NT2/D1 (cell line): ENCODE measurements at regions not wholly inside any gene's neighbourhood (a gene's known extent, or its start where the extent isn't known, plus 50 kb on each side); places are given as distances from the start of the nearest gene placed in this dataset.
"Not testable (repeated sequence)": the region's sequence is repeated elsewhere in the genome, so short reads cannot be mapped to it uniquely, and the experiment has no call there.

Source experiments
- DNase-seq: peaks from one replicate; pipeline ENCODE4 v3.0.0-alpha.2; 2011; ENCODE audit warnings: low read depth, low spot score
- H3K27me3 ChIP-seq: 2 replicates; pipeline ENCODE4 v1.6.0; 2011; ENCODE audit warnings: mild to moderate bottlenecking; ENCODE audit not compliant: insufficient read length, insufficient read depth
- H3K36me3 ChIP-seq: 2 replicates; pipeline ENCODE4 v1.6.1; 2011; ENCODE audit warnings: mild to moderate bottlenecking, low read length, mixed read lengths; ENCODE audit not compliant: insufficient read depth, insufficient read length
- H3K4me1 ChIP-seq: 2 replicates; pipeline ENCODE4 v1.5.1; 2011; ENCODE audit not compliant: insufficient read depth, insufficient read length
- H3K4me3 ChIP-seq: 2 replicates; pipeline ENCODE4 v1.5.1; 2011; ENCODE audit warnings: low read depth; ENCODE audit not compliant: insufficient read length
- H3K9ac ChIP-seq: 2 replicates; pipeline ENCODE4 v1.6.0; 2011; ENCODE audit warnings: low read depth; ENCODE audit not compliant: insufficient read length
- H3K9me3 ChIP-seq: 2 replicates; pipeline ENCODE4 v1.5.1; 2011; ENCODE audit warnings: mild to moderate bottlenecking, low read length; ENCODE audit not compliant: insufficient read depth
- SUZ12 ChIP-seq: IDR thresholded peaks from 2 replicates; pipeline ENCODE4 v1.6.1; 2011; ENCODE audit not compliant: insufficient read length, insufficient read depth; ENCODE audit errors: extremely low read depth
- YY1 ChIP-seq: IDR thresholded peaks from 2 replicates; pipeline ENCODE4 v1.6.1; 2011; ENCODE audit not compliant: insufficient read length, insufficient read depth
- ZNF274 ChIP-seq: IDR thresholded peaks from 2 replicates; pipeline ENCODE4 v1.6.1; 2011; ENCODE audit warnings: mild to moderate bottlenecking, low read depth, low read length

- H3K27me3 ChIP-seq = no peaks in the 10 kb centered on the region
- DNase-seq = no peak
- TF ChIP-seq SUZ12 (no peak), YY1 (no peak), ZNF274 (no peak)
- H3K9me3 ChIP-seq = no peaks in the 10 kb centered on the region
- H3K9ac ChIP-seq = no peak overlapping the region
- no peaks in the 10 kb centered on the region for H3K4me1 ChIP-seq
- no peaks in the 10 kb centered on the region for H3K36me3 ChIP-seq
- no peak overlapping the region for H3K4me3 ChIP-seq
These were observed 849.8 kb downstream of the CDH11 start for GRCh38 chr16:64272028-64272427.

GRCh38 chr16:64269756-64270155, 852.1 kb downstream of the CDH11 start:
- no peaks in the 10 kb centered on the region for H3K9me3 ChIP-seq
- TF ChIP-seq YY1 (no peak), SUZ12 (no peak)
- no peak for DNase-seq

GRCh38 chr16:64265756-64266155, 856.1 kb downstream of the CDH11 start:
- no peak for TF ChIP-seq ZNF274
- TF ChIP-seq SUZ12 = no peak
- TF ChIP-seq YY1 = no peak
- Histone ChIP-seq H3K36me3 (no peaks in the 10 kb centered on the region), H3K9ac (no peak overlapping the region), H3K4me1 (no peaks in the 10 kb centered on the region), H3K9me3 (no peaks in the 10 kb centered on the region), H3K27me3 (no peaks in the 10 kb centered on the region), H3K4me3 (no peak overlapping the region)
- DNase-seq = no peak

More at GRCh38 chr16:64269756-64270155, 852.1 kb downstream of the CDH11 start:
- Histone ChIP-seq H3K4me3 (no peak overlapping the region), H3K9ac (no peak overlapping the region), H3K36me3 (no peaks in the 10 kb centered on the region), H3K4me1 (no peaks in the 10 kb centered on the region), H3K27me3 (no peaks in the 10 kb centered on the region)

GRCh38 chr16:64260631-64261401, 861.0 kb downstream of the CDH11 start:
- H3K27me3 ChIP-seq, H3K36me3 ChIP-seq: not testable (repeated sequence)

GRCh38 chr16:64254443-64255367, 867.2 kb downstream of the CDH11 start:
- Histone ChIP-seq H3K36me3 (no peaks in the 10 kb centered on the region), H3K4me1 (no peaks in the 10 kb centered on the region), H3K9me3 (no peaks in the 10 kb centered on the region), H3K4me3 (no peak overlapping the region), H3K9ac (no peak overlapping the region), H3K27me3 (no peaks in the 10 kb centered on the region)
- TF ChIP-seq SUZ12 (no peak), YY1 (no peak), ZNF274 (no peak)
- DNase-seq = no peak

More at GRCh38 chr16:64260631-64261401, 861.0 kb downstream of the CDH11 start:
- not testable (repeated sequence) for H3K9me3 ChIP-seq, DNase-seq, H3K4me1 ChIP-seq, H3K4me3 ChIP-seq, H3K9ac ChIP-seq

GRCh38 chr16:64253525-64253924, 868.3 kb downstream of the CDH11 start:
- H3K4me1 ChIP-seq = no peaks in the 10 kb centered on the region
- TF ChIP-seq SUZ12 (no peak), YY1 (no peak), ZNF274 (no peak)
- DNase-seq = no peak

GRCh38 chr16:64253096-64253495, 868.8 kb downstream of the CDH11 start:
- TF ChIP-seq SUZ12 (no peak), ZNF274 (no peak), YY1 (no peak)
- no peaks in the 10 kb centered on the region for H3K27me3 ChIP-seq
- no peaks in the 10 kb centered on the region for H3K9me3 ChIP-seq
- no peak overlapping the region for H3K9ac ChIP-seq
- no peaks in the 10 kb centered on the region for H3K36me3 ChIP-seq
- H3K4me3 ChIP-seq = no peak overlapping the region
- DNase-seq = no peak
- no peaks in the 10 kb centered on the region for H3K4me1 ChIP-seq

More at GRCh38 chr16:64253525-64253924, 868.3 kb downstream of the CDH11 start:
- Histone ChIP-seq H3K9me3 (no peaks in the 10 kb centered on the region), H3K36me3 (no peaks in the 10 kb centered on the region), H3K9ac (no peak overlapping the region), H3K4me3 (no peak overlapping the region), H3K27me3 (no peaks in the 10 kb centered on the region)
